HG03439 (cell line): ENCODE measurements at regions not wholly inside any gene's neighbourhood (a gene's known extent, or its start where the extent isn't known, plus 50 kb on each side); places are given as distances from the start of the nearest gene placed in this dataset.

Experiments
- ATAC-seq: cut with Tn5 transposase; IDR thresholded peaks from one replicate; pipeline ENCODE4 v1.9.1; 2021; ENCODE audit warnings: mild to moderate bottlenecking, moderate library complexity; ENCODE audit not compliant: unreplicated experiment

DNA sequence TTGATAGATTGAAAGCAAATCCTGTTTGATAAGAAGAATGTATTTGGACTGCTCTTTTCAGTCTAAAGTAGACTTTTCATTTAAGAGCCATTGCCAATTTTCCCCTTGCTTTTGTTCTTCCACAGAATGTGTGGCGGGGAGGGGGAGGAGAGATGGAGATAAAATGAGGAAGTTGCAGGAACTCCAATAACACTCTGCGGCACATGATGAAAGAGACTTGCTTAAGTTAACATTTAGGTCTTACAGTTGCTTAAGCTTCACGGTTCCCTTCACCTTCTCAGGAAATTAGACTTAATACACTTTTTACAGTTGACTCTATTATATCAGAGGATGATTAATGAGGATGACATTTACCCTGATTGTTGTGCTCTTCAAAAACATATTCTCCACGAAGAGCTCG is 537.3 kb downstream of the TMTC2 start:
- no peak for ATAC-seq

DNA sequence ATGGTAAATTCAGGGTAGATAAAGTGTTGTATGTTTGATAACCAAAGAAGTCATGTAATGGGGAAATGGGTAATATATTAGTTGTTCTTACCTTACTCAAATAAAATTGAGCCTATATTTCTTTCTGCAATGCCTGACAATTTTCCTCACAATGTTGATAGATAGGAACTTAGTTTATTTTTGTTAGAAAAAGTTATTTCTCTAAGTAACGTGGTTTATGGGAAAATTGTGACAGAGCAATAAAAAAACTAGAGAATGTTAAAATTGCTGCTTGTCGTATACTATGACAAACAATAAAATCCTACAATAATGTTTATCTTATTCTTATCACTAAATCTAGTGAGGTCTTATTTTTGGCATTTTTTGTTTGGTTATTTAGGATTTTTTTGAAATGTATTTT is 534.1 kb downstream of the TMTC2 start:
- no peak for ATAC-seq

DNA sequence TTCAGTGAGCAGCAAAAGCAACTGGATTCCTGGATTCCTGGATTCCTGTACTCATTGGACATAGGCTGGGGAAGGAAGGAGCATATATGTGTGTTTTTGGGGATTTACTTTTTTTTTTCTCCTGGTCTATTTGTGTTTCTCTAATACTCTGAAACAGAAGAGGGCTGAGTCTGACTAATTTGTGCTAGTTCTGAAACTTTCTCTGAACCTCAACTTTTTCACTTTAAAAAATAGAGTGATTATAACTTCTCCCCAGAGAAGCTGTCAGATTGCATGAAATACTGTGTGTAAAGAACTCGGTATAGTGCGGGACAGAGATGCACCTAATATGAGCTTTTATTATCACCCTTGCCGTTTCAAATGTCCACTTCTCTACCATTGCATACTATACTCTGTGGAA is 529.5 kb downstream of the TMTC2 start:
- no peak for ATAC-seq

DNA sequence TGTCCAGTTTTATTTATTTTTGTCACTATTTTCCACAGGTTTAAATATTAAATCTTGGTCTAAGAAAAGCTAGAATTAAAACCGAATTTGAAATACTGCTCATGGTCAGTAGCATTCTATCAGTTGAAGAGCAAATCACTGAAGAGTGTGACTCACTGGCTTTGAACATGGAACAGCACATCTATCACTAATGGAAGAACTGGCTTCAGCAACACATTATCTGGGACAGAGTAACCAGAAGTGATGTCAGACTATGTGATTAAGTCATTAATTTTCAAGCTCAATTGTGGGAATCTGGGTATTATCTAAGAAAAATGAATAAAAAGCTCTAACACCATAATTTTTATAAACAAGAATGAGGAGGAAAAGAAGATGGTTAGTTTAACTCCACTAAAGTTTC is 527.5 kb downstream of the TMTC2 start:
- no peak for ATAC-seq

DNA sequence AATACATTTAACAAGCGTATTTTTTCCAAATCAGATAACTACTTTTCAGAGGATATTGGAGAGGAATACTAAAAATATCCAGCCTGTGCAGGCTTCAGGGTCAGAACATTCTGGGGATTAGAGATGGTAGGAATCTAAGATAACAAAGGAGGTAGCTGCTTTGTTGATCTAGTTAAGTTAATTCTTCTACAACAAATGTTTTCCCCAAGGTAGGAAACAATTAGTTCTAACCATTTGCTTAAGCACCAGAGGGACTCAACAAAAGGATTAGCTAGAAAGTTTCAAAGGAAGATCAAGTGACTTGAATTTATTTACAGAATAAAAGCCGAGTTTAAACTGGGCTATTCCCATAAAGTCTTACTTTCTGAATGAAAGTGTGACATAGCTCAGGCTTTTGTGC is 524.2 kb downstream of the TMTC2 start:
- no peak for ATAC-seq

DNA sequence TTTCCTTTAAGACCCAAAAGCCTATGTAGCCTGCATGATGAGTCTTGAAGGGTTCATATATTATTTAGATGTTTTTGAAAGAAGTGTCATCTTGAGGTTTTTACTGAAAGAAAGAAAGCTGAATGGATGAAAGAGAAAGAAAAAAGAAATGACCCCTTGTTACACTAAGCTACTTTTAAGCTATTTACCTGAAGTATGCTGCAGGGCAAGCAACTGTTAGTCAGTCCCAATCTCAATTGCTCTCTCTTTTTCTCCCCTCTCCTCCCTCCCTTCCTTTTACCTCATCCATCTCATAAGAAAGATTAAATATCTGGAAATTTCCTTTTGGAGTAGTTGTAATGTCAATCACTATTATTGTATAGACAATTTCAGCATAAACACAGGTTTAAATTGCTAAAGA is 512.4 kb downstream of the TMTC2 start:
- ATAC-seq = no peak

DNA sequence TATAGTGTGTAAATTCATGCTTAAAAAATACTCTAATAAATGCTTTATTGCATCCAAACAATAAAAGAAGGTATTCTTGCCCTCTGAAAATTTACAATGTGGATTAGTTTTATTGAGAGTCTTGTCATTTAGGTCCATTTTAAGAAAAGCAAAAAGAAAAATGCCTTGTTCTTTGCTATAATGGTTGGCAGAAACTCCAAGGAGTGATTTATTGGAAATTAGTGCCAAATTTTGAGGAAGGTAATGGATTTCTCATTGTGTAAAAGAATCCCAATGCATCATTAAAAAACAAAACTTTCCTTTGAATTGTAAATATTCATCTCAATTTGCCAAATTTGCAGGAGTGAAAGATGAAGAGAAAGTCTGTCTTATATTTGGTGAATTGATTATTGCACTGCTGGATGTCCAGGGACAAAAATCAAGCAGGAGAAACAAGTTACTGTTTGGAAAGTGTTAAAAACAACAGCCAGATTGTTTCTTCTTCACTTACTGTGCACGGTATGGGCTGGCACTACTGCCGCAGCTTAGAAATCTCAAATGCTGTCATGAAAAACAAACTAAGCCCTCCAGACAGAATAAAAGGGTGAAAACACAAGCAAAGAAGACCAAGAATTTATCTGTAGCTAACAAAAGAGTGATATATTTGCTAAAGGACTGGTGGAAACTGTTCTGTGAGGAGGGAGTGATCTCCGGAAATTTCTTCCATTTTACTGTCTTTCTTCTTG is 511.7 kb downstream of the TMTC2 start:
- ATAC-seq = no peak

DNA sequence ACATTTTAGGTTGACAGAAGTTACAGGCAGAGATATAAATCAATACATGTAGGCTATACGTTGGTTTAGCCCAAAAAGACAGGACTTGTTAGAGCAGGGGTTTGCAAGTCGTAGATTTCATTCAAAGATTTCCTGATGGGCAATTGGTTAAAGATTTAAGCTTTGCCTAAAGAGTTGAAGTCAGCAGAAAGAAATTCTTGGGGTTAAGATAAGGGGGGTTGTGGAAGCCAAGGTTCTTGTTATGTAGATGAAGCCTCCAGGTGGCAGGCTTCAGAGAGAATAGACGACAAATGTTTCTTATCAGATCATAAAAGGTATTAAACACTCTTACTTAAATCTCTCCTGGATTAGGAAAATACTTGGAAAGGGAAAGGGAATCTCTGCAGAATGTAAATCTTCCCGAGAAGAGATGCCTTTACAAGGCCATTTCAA is 510.8 kb downstream of the TMTC2 start:
- ATAC-seq = no peak

DNA sequence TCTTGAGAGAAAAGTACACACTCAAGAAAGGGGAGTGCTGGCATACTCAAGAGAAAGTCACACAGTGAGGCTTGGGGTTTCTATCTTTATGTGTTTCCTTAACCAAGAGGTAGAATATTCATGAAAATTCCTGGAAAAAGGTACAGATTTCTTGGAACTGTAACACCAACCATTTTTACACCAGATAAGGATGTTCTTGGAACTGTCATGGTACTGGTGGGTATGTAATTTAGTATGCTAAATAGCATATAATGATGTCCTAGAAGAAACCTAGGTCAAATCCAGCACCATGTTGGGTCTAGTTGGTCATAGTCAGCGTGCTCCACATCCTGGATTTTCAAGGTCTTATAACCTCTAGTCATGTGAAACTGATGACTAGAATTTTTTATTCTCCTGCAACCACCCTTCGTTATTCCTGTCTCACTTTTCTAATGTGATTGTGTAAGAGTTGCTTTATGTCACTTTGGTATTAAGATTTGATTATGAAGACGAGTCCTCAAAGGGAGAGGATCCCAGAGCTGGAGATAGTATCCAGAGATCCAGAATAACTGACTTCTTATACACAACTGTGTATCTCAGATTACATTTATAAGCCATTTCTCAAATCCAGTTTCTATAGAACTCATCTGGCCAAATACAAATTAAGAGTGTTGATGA is 510.1 kb downstream of the TMTC2 start:
- no peak for ATAC-seq

DNA sequence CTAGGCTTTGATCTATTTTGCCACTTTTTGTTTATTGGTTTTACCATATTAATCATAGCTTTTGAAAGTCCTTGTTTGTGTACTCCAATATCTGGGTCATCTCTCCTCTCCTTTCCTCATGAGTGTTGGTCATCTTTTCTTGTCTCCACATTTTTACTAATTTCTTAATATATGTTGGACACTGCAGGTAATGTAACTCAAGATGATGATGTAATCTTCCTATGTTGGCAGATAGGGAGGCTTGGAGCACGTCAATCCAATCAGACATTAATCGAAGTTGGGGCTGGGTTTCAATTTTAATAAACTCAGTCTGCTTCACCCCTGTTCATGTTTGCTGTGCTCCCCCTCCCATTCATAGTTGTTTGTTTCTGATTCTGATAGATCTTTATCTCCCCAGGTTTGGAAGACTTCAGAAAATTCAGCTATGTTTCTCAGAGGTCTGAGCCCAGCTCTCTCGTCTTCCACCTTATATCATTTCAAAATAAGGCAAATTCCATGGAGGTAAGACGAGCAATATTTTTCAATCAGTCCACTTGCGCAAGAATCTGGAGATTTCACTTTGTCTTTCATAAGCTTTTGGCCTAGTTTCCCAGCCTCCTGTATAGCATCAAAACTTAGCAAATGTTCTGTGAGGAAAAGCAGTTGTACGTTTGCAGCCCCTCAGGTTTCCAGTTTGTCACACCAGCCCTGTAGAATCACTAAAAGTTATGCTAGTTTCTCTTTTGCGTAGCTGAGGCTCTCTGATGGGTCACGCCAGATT is 504.1 kb downstream of the TMTC2 start:
- ATAC-seq = no peak

DNA sequence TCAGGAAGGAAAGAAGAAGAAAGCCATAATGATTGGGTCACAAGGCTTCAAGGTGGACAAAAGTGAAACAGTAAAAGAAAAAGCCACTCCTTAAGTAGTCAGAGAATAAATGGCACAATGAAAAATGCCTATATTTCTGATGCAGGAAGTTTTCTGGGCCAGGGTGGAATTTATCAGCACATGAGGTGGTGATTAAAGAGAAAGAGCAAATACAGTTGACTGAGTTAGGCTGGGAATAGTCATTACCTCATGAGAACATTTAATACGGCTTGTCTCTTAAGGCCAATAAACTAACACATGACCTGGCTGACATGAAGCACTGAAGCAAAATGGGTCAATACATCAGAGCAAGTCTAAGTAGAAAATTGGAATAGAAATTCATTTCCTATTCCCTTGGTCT is 499.7 kb downstream of the TMTC2 start:
- ATAC-seq = no peak

DNA sequence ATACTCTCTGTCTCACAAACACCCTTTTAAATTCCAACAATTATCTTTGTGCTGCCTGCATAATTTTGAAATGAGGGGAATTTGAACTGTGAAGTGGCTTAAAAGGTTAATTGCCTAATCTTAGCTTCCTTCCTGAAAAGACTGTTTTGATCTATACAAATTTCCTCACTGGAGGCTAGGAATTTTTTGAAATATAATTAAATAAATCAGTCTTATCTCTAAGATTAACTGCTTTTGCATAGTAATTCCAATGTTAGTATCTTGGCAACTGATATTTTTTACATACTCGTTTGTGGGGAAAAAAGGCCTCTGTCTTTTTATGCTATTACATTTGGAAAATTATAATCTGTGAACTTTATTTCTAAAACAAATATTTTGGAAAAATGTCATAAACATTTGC is 498.5 kb downstream of the TMTC2 start:
- no peak for ATAC-seq
